GM12874 (cell line): ENCODE measurements at regions not wholly inside any gene's neighbourhood (a gene's known extent, or its start where the extent isn't known, plus 50 kb on each side); places are given as distances from the start of the nearest gene placed in this dataset.
A peak's percentile ranks its signal among the peaks of the same experiment; 100 is the strongest.

Experiments
- CTCF ChIP-seq: IDR thresholded peaks from 2 replicates; pipeline ENCODE4 v1.5.1; 2011; ENCODE audit warnings: low read depth, mild to moderate bottlenecking, control low read depth, low read length, moderate library complexity; ENCODE audit not compliant: insufficient read depth

DNA sequence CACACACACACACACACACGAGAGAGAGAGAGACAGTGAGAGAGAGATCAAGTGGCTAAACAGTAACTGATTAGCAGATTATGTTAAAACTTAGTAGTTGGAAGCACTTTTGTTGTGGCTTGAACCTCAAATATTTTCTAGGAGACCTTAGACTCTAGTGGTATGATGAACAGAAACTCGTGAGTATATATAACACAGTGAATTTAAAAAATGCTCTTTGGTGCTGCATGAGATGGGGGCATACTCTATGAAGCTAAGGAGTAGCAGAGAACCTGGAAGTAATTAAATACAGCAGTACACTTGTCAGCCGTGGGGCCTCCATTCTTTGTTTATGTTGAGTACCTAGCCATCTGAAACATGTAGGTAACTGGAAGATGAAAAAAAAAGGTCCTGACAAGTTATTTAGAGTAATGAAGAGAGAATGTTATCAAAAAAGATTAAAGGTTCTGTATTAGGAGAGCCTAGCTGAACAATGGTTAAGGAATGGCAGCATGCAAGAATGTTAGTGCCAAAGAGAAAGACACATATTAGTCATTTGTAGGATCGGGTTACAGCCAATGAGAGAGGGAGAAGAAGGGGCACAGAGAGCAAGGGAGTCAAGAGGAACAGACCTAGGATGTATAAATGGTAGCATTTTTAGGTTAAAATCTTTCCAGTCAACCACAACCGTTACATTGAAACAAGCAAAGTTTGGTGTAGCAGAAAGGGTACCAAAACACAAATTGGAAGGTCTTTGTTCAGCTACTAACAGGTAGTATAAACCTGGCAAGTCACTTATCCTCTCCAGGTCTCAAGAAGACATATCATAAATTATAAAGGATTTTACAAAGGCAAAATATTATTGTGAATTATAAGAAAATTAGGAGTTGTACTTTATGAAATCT is 316.7 kb upstream of the DIPK2B start:
- no peak for TF ChIP-seq CTCF

DNA sequence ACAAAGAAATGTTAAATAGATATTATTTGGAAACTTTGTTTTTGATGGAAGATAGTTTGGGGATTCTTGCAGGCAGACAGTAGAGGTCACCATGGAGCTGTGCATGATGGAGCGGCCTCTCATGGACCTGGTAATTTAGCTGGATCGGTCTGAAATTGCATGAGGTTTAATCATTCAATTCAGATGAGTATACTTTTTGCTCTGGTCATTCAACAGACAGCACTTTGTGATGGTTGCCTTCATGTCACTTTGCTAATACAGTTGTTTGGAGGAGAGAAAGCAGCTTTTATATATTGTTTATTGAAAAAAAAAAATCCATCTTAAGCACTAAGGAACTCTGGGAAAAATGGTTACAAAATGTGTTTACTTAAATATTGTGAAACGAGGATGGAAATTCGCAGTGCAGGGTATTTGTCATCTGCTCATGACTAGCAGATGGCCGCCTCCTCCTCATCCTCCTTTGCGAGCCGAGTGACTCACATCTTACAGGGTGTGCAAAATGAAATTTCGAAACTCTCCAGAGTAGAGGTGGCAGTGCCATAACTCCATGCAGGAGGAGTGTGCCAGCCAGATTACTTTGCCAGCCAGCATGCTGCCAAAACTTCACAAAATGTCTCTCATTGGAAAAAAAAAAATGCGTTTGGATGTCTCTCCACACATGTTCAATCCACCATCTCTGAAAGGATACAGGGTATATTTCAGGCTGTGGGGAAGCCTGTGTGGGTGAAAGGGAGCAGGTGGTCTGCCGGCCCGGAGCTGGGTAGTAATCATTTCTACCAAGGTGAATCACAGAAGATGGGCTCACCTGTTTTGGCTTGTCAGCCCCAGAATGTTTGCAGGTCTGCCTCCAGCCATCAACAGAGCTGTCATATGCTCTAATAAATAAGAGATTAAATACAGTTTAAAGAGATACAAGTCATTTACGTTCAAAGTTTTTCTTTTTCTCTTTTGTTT is 314.9 kb upstream of the DIPK2B start:
- peak; percentile 35; the same call in 1 of the 2 replicates for TF ChIP-seq CTCF

- TF ChIP-seq CTCF = no peak
Measured at GRCh38 chrX:45513042-45513441, 312.4 kb upstream of the DIPK2B start.

- no peak for TF ChIP-seq CTCF
Measured at GRCh38 chrX:45508454-45508853, 307.8 kb upstream of the DIPK2B start.

DNA sequence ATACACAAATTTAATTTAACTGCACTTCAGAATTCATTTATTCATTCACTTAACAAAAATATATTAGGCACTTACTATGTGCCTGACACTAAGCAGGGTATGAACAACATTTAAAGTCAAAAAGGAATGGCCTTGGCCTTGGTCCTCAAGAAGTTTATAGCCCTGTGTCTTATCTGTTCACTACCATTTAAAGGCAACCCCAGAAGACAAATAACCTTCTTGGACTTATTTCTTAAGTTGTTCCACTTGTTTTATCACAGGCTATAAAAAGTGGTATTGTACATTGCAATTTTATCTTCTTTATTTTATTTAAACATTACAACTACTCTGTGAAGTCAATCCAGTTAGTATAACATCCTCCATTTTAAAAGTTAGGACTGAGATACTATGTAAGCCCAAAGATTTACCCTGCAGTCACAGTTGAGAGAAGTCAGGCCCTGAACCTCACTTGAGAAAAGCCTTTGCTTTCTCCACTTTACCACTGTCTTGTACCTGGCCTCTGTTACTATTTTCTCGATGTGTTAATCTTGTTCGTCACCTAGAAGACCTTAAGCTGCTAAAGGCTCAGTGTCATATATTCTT is 305.6 kb upstream of the DIPK2B start:
- no peak for TF ChIP-seq CTCF

DNA sequence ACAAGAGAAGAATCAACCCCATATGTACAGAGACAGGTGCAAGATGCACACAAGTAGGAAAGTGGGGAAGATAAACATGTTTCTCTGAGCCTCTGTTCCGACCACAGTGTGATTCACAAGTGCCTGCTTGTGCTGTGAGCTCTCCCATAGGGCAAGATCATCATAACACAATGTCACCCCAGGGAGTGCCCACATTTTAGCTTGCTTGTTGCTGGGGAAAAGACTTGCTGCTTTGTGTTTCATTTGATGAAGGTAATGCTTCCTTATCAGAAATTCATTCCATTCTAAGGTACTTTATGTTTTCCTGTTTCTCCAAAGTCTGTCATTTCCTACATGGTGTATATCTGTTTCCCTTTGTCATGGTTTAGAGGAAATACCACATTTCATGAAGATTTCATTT is 304.5 kb upstream of the DIPK2B start:
- TF ChIP-seq CTCF = no peak

- no peak for TF ChIP-seq CTCF
Measured at GRCh38 chrX:45502396-45502795, 301.7 kb upstream of the DIPK2B start.
